ENCODE measurements at regions not wholly inside any gene's neighbourhood (a gene's known extent, or its start where the extent isn't known, plus 50 kb on each side); places are given as distances from the start of the nearest gene placed in this dataset.

DNA sequence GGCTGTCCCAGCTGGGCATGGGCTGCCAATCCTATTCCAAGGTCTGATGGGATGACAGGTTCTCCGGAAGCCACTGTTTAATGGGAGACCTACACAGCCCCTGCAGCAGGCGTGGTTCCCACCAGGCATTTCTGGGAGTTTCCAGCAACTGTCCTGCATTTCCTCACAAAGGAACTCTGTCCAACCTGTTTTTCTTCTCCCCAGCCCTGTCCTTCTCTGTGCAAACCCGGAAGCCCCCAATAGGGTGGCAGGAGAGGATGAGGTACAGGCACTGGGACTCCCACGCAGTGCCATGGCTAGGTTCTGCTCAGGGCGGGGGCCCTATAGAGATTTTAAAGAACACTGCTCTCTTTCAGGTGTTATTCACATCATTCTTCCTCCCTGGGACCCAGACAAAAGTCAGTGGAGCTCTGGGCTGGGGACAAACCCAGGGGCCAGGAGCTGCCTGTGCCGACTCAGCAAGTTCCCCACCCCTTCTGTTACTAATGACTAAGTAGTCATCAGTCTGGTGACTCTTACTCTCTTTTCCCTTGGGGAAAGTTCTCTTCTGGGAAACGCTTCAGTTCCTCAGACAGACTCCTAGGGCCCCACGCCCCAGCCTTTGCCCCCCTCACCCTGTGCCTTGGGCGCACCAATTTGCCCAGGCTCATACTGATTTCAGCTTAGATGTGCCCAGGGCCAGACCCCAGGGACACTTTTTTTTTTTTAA is 97.7 kb downstream of the CD47 start:
- ChIA-PET POLR2A (no interaction called here), CTCF (no interaction called here)
- TF ChIP-seq POLR2AphosphoS5 (IDR thresholded peaks at IDR 0.05; ENCODE audit: low read depth, low read length), result no peak
- intact Hi-C loops (cut with micrococcal nuclease; ENCODE audit: unreplicated experiment), result no loop called here
- in situ Hi-C loops (cut with HindIII; ENCODE audit: low pct_unique_long_range_greater_than_20kb, low sequenced_read_pairs), result no loop called here
- BruUV-seq (replicated peaks), result no TSS peak
- DNase-seq (ENCODE audit: low read depth, low spot score) (no peak), ATAC-seq (no peak)
- H3K27ac ChIP-seq (ENCODE audit: low read length), result no peak overlapping the region
- no peaks in the 10 kb centered on the region for H3K9me3 ChIP-seq (ENCODE audit: control insufficient read depth, insufficient read depth, low read depth, low read length)
- H3K27me3 ChIP-seq (ENCODE audit: control insufficient read depth, insufficient read depth, low read length), result peaks cover 2% of the 10 kb centered on the region; the same call in 1 of the 2 replicates
- H3K36me3 ChIP-seq (ENCODE audit: control insufficient read depth, insufficient read depth, low read length), result no peaks in the 10 kb centered on the region
- H3K4me1 ChIP-seq (ENCODE audit: control insufficient read depth, insufficient read depth, low read length), result no peaks in the 10 kb centered on the region; the same call in 1 of the 2 replicates
- H3K4me3 ChIP-seq (ENCODE audit: low read depth in 2 of 2, low read length in 2 of 2), result no peak overlapping the region

DNA sequence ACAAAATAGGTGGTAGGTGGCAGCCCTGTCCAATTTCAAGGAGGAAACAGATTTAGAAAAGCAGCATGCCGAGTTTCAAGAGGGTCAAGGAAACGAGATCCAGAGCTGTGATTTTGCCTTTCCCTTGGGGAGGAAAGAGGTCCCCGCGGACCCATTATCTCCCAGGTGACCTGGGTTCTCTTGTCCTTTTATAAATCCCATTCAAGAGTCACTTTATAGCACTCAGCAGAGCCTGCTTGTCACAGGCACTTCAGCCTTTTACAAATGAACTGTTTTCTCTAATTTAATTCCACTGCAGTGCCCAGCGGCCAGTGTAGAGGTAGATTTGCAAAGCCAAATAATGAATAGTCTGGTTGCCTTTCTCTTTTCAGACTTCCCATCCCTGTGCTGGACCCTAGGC is 99.9 kb downstream of the CD47 start:
- intact Hi-C loops (cut with micrococcal nuclease; ENCODE audit: unreplicated experiment), result no loop called here

More for the DNA sequence above, 99.9 kb downstream of the CD47 start:
- ChIA-PET POLR2A (no interaction called here), CTCF (no interaction called here)
- H3K4me1 ChIP-seq (ENCODE audit: control insufficient read depth, insufficient read depth, low read length), result no peaks in the 10 kb centered on the region; the same call in 1 of the 2 replicates
- H3K36me3 ChIP-seq (ENCODE audit: control insufficient read depth, insufficient read depth, low read length), result no peaks in the 10 kb centered on the region
- ATAC-seq (no peak), DNase-seq (ENCODE audit: low read depth, low spot score) (no peak)
- no TSS peak for BruUV-seq (replicated peaks)
- no peaks in the 10 kb centered on the region for H3K9me3 ChIP-seq (ENCODE audit: control insufficient read depth, insufficient read depth, low read depth, low read length)
- H3K27ac ChIP-seq (ENCODE audit: low read length), result no peak overlapping the region
- H3K4me3 ChIP-seq (ENCODE audit: low read depth in 2 of 2, low read length in 2 of 2), result no peak overlapping the region
- in situ Hi-C loops (cut with HindIII; ENCODE audit: low pct_unique_long_range_greater_than_20kb, low sequenced_read_pairs), result no loop called here
- TF ChIP-seq POLR2AphosphoS5 (IDR thresholded peaks at IDR 0.05; ENCODE audit: low read depth, low read length), result no peak
- TF ChIP-seq TCF7L2 (IDR thresholded peaks at IDR 0.05; ENCODE audit: low read depth, low read length), result no peak
- TF ChIP-seq, protein P1, sequence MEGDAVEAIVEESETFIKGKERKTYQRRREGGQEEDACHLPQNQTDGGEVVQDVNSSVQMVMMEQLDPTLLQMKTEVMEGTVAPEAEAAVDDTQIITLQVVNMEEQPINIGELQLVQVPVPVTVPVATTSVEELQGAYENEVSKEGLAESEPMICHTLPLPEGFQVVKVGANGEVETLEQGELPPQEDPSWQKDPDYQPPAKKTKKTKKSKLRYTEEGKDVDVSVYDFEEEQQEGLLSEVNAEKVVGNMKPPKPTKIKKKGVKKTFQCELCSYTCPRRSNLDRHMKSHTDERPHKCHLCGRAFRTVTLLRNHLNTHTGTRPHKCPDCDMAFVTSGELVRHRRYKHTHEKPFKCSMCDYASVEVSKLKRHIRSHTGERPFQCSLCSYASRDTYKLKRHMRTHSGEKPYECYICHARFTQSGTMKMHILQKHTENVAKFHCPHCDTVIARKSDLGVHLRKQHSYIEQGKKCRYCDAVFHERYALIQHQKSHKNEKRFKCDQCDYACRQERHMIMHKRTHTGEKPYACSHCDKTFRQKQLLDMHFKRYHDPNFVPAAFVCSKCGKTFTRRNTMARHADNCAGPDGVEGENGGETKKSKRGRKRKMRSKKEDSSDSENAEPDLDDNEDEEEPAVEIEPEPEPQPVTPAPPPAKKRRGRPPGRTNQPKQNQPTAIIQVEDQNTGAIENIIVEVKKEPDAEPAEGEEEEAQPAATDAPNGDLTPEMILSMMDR (IDR thresholded peaks at IDR 0.05), result no peak
- TF ChIP-seq SIN3A (IDR thresholded peaks at IDR 0.05; ENCODE audit: borderline replicate concordance, insufficient read depth, low read depth, low read length), result no peak
- TF ChIP-seq, protein P2, sequence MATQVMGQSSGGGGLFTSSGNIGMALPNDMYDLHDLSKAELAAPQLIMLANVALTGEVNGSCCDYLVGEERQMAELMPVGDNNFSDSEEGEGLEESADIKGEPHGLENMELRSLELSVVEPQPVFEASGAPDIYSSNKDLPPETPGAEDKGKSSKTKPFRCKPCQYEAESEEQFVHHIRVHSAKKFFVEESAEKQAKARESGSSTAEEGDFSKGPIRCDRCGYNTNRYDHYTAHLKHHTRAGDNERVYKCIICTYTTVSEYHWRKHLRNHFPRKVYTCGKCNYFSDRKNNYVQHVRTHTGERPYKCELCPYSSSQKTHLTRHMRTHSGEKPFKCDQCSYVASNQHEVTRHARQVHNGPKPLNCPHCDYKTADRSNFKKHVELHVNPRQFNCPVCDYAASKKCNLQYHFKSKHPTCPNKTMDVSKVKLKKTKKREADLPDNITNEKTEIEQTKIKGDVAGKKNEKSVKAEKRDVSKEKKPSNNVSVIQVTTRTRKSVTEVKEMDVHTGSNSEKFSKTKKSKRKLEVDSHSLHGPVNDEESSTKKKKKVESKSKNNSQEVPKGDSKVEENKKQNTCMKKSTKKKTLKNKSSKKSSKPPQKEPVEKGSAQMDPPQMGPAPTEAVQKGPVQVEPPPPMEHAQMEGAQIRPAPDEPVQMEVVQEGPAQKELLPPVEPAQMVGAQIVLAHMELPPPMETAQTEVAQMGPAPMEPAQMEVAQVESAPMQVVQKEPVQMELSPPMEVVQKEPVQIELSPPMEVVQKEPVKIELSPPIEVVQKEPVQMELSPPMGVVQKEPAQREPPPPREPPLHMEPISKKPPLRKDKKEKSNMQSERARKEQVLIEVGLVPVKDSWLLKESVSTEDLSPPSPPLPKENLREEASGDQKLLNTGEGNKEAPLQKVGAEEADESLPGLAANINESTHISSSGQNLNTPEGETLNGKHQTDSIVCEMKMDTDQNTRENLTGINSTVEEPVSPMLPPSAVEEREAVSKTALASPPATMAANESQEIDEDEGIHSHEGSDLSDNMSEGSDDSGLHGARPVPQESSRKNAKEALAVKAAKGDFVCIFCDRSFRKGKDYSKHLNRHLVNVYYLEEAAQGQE (IDR thresholded peaks at IDR 0.05; ENCODE audit: insufficient read depth in 1 of 2, low read depth in 2 of 2, low read length in 1 of 2), result no peak
- H3K27me3 ChIP-seq (ENCODE audit: control insufficient read depth, insufficient read depth, low read length), result peaks cover 2% of the 10 kb centered on the region; the same call in 1 of the 2 replicates

Data from Panc1 (cell line).